Progenitor cell of endocrine pancreas (in vitro differentiated cells): ENCODE measurements at regions not wholly inside any gene's neighbourhood (a gene's known extent, or its start where the extent isn't known, plus 50 kb on each side); places are given as distances from the start of the nearest gene placed in this dataset.
"Not testable (repeated sequence)": the region's sequence is repeated elsewhere in the genome, so short reads cannot be mapped to it uniquely, and the experiment has no call there.

Experiments used
- DNase-seq: peaks from one replicate; pipeline ENCODE4 v3.0.0; 2021; ENCODE audit warnings: low spot score; ENCODE audit not compliant: unreplicated experiment
- H3K27ac Mint-ChIP-seq: 2 replicates; pipeline ENCODE4 v1.8.0; 2021; ENCODE audit warnings: mild to moderate bottlenecking, moderate library complexity, mixed read lengths
- H3K27me3 Mint-ChIP-seq: 2 replicates; pipeline ENCODE4 v1.8.0; 2021; ENCODE audit warnings: mixed read lengths
- H3K36me3 Mint-ChIP-seq: 2 replicates; pipeline ENCODE4 v1.8.0; 2022; ENCODE audit warnings: mixed read lengths; ENCODE audit not compliant: insufficient read depth
- H3K4me1 Mint-ChIP-seq: 2 replicates; pipeline ENCODE4 v1.8.0; 2021; ENCODE audit warnings: low read depth, mixed read lengths
- H3K4me3 Mint-ChIP-seq: 2 replicates; pipeline ENCODE4 v1.8.0; 2021; ENCODE audit warnings: low read depth, mild to moderate bottlenecking, moderate library complexity, mixed read lengths
- H3K9me3 Mint-ChIP-seq: 2 replicates; pipeline ENCODE4 v1.8.0; 2021; ENCODE audit warnings: low read depth, mixed read lengths
- CTCF ChIP-seq: fragments of 200-600 bp; sonication (generic); IDR thresholded peaks from one replicate; pipeline ENCODE4 v1.5.0; 2021; ENCODE audit warnings: antibody characterized with exemption, mild to moderate bottlenecking; ENCODE audit not compliant: unreplicated experiment

GRCh38 chr11:69585385-69585784 is 55.6 kb upstream of the CCND1 start:
- Mint-ChIP-seq H3K9me3 (peaks cover 3% of the 10 kb centered on the region), H3K27me3 (no peaks in the 10 kb centered on the region)

GRCh38 chr11:69587454-69588090 is 53.4 kb upstream of the CCND1 start:
- no peak for DNase-seq
- Mint-ChIP-seq H3K36me3 (no peaks in the 10 kb centered on the region), H3K27me3 (no peaks in the 10 kb centered on the region), H3K4me3 (no peak overlapping the region), H3K9me3 (peaks cover 3% of the 10 kb centered on the region), H3K27ac (no peak overlapping the region), H3K4me1 (no peaks in the 10 kb centered on the region)
- no peak for TF ChIP-seq CTCF

More at GRCh38 chr11:69585385-69585784, 55.6 kb upstream of the CCND1 start:
- no peak overlapping the region for H3K4me3 Mint-ChIP-seq
- no peaks in the 10 kb centered on the region for H3K4me1 Mint-ChIP-seq
- H3K36me3 Mint-ChIP-seq: no peaks in the 10 kb centered on the region
- H3K27ac Mint-ChIP-seq: no peak overlapping the region
- no peak for TF ChIP-seq CTCF
- no peak for DNase-seq

GRCh38 chr11:69588270-69588669 is 52.7 kb upstream of the CCND1 start:
- Mint-ChIP-seq H3K4me3 (no peak overlapping the region), H3K4me1 (no peaks in the 10 kb centered on the region), H3K9me3 (peaks cover 3% of the 10 kb centered on the region), H3K27ac (no peak overlapping the region), H3K27me3 (no peaks in the 10 kb centered on the region), H3K36me3 (no peaks in the 10 kb centered on the region)
- DNase-seq: no peak
- TF ChIP-seq CTCF: no peak

- not testable (repeated sequence) for H3K4me1 Mint-ChIP-seq, H3K36me3 Mint-ChIP-seq, H3K4me3 Mint-ChIP-seq, H3K27me3 Mint-ChIP-seq, DNase-seq, H3K27ac Mint-ChIP-seq, H3K9me3 Mint-ChIP-seq
Observed at GRCh38 chr11:69590088-69590487, 50.9 kb upstream of the CCND1 start.
